Activated CD8-positive, alpha-beta memory T cell treated with anti-CD3 and anti-CD28 coated beads, Interleukin-2, amount 50 U/mL, for 1 hour (primary cell): ENCODE measurements at regions not wholly inside any gene's neighbourhood (a gene's known extent, or its start where the extent isn't known, plus 50 kb on each side); places are given as distances from the start of the nearest gene placed in this dataset.

Experiments used
- DNase-seq: peaks from one replicate; pipeline ENCODE4 v3.0.0-alpha.2; 2020; ENCODE audit errors: extremely low read depth

DNA sequence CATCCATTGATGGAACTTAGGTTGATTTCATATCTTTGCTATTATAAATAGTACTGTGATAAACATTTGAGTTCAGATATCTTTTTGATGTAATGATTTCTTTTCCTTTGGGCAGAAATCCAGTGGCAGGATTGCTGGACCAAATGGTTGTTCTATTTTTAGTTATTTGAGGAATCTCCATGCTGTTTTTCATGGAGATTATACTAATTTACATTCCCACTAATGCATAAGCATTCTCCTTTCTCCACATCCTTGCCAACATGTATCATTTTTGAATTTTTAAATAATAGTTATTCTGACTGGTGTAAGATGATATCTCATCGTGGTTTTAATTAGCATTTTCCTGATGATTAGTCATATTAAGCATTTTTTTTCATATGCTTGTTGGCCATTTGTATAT lies 144.0 kb upstream of the SUCLG2 start:
- no peak for DNase-seq

DNA sequence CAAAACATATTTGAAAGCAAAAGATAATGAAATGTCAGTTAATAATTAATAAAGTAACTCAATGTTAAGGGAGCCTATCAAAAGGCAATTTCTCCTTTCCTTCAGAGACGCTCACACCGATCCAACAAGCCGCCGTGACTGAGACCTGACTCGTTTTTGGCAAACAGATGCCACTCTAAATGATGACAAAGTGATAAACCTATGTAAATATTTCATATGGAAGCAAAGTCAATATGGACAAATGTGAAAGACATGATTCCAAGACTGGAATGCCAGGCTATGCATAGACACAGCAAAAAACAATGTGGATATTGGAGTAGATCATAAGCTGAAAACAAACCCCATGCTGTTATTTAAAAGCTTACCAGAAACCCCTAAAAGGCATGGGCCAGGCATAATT lies 137.2 kb upstream of the SUCLG2 start:
- DNase-seq = no peak

DNA sequence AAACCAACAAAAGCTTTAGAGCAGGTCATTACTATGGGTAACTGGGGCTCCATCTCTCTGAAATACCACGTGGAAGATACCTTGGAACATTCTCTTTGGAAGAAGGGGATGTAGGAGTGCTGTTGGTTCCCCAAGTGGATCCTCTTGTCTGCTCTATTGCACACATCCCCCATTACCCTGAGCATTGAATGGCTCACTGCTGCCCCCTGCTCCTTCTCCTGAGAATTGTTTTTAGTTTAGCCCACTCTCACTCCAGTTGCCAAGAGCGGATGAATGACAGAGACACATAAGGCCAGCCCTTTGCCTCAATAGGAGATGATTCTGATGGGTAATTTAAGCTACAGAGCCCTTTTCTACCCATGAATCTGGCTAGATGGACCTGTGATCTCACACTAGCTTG lies 135.6 kb upstream of the SUCLG2 start:
- DNase-seq = peak; percentile 12

DNA sequence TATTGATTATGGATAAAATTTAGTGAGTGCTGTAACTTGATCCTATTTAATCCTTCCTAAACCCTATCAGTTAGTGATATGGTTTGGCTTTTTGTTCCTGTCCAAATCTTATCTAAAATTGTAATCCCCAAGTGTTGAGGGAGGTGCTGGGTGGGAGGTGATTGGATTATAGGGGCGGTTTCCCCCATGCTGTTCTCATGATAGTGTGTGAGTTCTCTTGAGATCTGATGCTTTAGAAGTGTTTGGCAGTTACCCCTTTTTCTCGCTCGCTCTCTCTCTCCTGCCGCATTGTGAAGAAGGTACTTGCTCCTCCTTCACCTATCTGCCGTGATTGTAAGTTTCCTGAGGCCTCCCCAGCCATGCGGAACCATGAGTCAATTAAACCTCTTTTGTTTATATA lies 134.0 kb upstream of the SUCLG2 start:
- DNase-seq = no peak

DNA sequence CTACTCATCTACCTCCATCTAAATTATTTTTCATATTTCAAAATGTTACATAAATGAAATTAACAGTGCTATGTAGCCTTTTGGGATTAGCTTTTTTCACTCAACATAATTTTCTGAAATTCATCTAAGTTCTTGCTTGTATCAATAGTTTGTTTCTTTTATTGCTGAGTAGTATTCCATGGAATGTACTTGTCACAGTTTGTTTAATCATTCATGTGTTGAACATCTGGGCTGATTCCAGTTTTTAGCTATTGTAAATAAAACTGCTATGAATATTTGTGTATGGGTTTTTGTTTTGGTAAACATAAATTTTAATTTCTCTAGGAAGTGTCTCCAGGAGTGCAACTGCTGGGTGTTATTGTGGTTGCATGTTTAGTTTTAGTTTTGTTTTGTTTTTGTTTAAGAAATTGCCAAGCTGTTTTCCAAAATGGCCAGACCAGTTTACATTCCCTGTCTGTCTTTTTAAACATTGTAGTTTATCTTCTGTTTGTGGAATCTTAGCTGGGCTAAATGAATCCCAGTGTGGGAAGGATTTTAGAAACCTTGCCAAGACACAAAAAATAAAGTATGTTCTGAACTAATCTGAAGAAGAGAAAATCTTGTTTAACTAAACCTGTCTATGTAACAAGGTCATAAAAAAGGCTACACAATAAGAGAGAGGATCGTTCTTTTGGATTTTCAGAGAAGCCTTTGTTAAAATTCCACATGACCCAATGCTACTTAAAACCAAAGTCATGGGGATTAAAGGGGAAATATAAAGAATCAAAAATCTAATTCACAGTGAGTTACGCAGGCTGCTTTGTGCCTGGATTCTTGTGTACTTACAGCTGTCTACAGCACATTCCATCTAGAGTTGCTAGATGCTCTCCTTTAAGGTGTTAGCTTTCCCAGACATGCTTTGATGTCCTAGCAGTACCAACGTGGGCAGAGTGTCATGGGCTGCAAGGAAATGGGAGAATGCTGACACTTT lies 129.2 kb upstream of the SUCLG2 start:
- no peak for DNase-seq

DNA sequence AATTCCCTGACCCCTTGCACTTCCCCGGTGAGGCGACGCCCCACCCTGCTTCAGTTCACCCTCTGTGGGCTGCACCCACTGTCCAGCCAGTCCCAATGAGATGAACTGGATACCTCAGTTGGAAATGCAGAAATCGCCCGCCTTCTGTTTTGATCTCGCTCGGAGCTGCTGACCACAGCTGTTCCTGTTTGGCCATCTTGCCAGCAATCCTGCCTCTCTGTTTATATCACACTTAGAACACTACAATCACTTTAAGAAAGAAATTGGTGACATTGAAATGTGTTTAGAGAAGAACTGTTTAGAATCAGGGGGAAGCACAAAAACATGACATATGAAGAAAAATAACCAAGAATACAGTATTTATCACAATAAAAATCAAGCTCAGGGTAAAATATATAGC lies 127.5 kb upstream of the SUCLG2 start:
- DNase-seq = no peak

DNA sequence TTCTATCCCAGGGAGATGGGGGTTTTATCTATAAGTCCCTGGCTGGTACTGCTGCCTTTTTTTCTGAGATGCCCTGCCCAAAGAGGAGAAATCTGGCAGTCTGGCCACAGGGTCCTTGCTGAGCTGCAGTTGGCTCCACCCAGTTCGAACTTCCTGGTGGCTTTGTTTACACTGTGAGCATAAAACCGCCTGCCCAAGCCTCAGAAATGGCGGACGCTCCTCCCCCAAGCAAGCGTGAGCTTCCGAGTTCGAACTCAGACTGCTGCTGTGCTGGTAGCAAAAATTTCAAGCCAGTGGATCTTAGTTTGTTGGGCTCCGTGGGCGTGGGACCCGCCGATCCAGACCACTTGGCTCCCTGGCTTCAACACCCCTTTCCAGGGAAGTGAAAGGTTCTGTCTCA lies 126.8 kb upstream of the SUCLG2 start:
- no peak for DNase-seq

DNA sequence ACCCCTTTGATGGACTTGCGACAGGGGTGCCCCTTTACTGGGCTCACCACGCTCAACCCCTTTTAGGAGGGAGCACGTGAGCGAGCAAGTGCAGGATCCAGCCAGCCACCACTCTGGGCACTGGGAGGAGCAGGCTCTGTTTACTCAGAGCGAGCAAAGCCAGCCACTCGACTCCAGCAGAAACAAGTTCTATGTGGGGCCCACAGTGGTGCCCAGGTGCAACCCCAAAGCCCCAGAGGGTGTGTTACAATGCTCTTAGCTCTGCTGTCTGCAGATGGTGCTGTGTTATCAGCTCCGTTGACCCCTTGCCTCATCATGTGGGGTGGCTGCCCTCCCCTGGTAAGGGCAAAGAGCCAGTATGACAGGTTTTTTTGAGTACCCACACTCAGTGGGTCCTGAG lies 120.3 kb upstream of the SUCLG2 start:
- no peak for DNase-seq

DNA sequence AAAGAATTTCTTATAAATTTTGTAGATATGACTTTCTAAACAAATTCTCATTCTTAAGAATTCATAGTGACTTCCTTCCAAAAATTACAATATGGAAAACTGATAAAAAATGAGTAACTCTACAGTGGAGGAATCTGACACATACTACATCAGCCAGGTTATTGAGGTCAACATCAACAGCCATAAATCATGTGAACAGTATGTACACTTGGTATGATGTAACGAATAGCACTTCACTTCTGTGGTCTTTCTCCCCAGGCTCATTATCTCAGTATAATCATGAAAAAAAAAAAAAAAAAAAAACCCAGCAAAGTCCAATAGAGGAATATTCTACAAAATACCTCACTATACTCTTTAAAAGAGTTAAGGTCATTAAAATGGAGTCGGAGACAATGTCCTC lies 111.2 kb upstream of the SUCLG2 start:
- no peak for DNase-seq

DNA sequence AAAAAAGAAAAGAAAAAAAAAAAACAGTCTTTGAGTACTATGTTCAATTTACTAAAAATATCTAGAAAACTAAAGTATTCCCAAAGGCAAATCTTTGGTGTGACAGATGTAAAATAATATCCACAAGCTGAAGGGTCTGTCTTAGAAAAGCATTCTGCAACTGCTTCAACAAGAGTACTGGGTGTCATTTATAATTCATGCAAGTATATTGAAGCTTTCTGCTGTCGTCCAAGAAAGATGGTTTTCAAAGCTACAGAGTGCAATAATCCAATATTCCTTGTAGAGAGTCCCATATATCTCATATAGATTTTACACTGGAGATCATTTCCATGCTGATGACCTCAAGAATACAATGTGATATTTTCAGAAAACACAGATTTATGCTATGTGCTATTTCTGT lies 90.9 kb upstream of the SUCLG2 start:
- DNase-seq = no peak

DNA sequence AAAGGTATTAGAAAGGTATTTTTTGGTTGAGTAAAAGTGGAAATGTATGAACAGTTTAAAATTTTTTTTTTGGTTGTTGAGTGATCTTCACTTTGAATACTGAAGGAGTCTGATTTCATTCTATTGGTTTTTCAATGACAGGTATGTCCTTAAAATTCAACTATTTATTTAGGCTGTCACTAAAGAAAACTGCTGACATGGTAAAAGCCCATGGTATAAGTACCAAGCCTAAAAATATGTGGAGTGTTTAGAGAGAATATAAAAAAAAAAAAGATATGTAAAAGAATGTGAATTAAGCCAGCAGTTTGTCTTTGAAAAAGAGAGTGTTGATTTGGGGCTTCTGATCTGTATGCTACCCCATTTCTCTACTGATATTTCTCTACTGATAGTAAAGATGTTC lies 90.3 kb upstream of the SUCLG2 start:
- no peak for DNase-seq

DNA sequence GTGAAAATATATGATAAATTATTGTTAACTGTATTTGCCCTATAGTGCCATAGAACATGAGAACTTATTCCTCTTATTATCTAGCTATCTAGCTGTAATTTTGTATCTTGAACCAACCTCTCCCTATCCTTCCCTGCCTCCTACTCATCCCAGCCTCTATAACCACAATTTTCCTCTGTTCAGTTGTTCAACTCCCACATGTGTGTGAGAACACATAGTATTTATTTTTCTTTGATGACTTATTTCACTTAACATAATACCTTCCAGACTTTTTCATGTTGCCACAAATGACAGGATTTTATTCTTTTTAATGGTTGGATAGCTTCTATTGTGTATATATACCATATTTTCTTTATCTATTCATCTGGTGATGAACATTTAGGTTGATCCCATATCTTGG lies 85.4 kb upstream of the SUCLG2 start:
- no peak for DNase-seq

DNA sequence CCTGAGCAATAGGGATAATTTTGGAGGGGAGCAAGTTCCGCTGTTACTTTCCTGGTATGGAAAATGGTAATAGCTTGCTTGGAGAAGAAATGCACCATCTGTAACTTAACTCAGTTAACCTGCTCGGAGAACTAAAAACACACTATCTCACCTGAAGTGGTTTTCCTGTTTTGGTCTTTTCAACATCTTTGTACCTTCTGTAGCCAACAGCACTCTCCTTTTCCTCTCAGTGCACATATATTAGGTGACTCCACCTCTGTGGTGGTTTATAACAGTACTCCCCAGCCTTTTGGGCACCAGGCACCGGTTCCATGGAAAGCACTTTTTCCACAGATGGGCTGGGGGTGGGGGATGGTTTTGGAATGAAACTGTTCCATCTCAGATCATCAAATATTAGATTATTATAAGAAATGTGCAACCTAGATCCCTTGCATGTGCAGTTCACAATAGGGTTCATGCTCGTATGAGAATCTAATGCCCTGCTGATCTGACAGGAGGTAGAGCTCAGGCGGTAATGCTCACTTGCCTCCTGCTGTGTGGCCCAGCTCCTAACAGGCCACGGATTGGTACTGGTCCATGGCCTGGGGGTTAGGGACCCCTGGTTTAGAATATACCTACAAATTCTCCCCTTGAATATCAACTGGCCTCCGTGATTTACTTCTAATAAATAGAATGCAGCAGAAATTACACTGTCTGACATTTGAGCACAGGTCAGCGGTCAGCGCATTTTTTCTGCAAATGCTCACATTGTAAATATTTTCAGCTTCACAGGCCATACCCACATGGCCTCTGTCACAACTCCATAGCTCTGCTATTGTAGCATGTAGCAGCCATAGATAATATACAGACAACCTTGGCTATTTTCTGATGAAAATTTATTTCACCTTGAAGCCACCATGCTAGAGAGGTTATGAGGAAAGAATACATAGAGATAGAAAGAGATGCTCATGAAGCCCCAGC lies 83.8 kb upstream of the SUCLG2 start:
- no peak for DNase-seq

DNA sequence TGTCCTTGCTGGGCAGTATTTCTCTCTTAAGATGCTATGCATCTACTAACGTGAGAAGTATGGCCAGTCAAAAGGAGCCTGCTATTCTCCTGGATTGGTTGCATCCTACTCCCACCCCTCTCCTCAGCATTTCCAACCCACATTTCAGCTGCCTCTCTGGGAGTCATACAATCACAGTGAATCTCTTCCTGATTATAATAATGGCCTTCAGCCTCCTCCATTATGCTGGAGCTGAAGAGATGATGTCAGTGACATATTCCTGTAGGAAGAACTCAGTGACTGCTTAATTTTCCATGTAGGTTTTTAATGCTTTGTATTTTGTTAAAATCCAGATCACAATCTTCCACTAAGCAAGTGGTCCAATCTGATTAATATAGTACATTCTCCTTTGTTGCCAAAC lies 82.7 kb upstream of the SUCLG2 start:
- DNase-seq = no peak

DNA sequence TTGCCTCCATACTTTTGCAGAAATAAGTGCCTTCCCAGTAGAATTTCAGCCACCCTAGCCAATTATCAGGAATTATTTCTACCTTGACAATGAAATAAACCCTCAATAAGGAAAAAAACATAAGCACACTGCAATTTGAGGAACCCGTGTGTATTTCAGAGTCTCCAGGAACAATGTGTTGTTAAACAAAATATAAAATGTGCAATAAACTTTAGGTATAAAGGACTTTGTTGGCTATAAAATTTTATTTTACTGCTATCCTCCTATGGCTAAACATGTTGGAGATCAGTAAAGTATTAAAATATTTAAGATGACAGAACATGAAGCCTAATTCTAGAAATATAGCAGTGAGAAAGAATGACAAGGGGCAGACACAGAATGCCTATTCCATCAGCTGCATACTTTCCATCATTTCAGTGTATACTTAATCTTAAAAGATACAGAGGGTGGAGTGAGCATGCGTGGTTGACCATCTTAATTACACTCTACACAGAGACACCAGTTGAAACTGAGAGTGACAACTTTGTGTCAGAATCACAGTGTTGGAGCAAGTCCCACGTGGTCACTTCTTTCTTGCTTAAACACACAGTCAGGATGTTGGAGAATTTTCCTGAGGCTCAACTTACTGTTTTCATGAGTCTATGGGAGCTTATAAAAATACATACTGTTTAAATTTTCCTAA lies 79.0 kb upstream of the SUCLG2 start:
- no peak for DNase-seq

DNA sequence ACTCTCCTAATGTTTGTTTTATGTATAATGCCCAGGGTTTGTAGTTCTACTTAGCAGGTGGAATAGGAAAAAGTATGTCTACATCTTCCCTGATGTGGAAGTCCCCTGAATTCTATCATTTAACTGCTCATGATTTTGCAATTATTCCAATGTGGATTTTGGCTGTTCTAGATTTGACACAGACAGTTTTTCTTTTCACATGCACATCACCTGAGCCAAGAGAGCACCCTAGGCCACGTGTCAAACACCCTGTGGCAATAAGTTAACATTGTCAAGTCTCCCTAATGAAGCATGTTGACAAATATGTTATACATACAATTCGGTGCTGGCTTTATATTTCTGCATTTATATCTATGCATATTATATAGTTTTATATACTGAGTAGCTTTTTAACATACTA lies 70.0 kb upstream of the SUCLG2 start:
- DNase-seq = no peak

DNA sequence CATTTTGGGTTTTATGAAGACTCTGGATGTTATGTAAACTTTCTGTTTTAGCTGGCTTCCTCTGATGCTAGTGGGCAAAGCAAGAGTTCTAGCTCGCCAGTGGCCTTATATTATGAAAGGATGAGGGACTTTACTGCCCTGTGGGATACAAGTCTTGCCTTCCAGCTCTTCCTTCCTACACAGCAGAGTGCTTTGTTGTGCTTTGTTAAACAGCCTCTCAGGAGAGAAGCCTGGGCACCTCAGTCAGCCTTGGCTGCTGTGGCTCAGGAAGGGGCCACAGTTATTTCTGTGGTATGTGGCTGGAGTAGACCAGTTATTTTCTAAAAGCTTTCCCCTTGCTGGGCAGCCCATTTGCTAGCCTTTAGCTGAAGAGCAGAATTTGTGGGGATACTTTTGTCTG lies 69.5 kb upstream of the SUCLG2 start:
- DNase-seq = no peak

DNA sequence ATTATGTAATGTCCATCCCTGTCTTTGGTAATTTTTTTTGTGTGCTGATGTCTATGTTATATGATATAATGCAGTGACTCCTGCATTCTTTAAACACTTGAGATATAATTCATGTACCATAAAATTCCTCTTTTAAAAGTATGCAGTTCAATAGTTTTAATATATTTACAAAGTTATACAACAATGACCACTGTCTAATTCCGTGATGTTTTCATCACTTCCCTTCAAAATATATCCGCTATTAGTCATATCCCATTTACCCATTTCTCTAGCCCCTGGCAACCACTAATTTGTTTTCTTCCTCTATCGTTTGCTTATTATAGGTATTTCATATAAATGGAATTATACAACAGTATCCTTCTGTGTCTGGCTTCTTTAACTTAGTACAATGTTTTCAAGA lies 64.9 kb upstream of the SUCLG2 start:
- no peak for DNase-seq

DNA sequence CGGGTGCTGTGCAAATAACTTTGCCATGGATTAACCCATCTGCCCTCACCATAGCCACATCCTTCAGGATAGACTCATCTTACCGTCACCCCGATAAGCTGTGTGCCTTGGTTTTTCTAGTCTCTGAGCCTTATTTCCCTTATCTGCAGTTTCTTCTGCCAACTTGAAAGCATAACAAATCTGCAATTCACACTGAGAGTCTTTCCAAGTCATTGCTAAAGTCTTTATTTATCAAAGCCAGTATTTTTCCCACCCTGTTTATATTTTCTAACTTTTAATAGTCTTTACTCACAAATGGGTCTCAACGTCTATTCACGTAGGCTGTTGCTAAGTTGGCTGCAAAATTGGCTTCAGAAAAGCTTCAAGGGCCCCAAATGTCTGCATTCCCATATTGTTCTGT lies 61.6 kb upstream of the SUCLG2 start:
- no peak for DNase-seq

DNA sequence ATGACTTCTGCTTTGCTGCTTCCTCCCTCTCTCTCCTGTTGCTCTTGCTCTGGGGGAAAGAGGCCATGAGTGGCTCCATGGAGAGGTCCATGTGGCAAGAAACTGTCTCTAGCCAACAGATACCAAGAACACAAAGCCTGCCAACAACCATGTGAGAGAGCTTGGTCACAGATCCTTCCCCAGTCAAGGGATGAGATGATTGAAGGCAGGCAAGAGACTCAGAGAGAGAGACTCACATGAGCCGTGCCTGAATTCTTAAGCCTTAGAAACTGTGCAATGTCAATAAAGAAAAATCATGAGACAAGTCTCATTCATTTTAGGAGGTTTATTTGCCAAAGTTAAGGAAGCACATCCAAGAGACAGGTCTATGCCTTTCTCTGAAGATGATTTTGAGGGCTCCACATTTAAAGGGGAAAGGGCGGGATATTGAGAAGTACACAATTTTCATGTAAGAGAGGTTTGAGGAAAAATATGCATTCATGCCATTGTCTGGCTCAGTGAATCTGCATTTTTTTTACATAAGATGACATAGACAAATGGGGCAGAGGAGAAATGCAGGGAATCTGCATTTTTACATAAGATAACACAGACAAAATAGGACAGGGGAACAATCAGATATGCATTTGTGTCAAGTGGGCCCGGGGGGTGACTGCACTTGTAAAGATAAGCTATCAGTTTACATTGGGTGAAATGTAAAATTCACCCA lies 59.5 kb upstream of the SUCLG2 start:
- no peak for DNase-seq

DNA sequence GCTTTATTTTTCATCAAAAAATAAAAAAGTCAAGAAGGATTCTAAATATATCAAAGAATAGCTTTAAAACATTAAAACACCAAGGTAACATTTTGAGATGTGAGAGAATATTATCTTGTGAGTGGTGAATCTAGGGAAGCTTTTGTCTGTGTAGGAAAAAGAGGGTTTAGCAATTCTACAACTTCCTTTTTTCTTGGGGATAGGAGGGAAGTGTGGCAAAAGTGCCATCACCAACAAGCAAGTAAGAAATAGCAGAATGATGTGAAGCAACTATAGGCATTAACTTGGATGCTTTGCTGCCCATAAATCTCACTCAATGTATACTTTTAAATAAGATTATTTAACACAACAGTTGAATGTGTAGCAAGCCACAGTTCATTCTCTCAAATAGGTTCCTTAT lies 57.8 kb upstream of the SUCLG2 start:
- no peak for DNase-seq

DNA sequence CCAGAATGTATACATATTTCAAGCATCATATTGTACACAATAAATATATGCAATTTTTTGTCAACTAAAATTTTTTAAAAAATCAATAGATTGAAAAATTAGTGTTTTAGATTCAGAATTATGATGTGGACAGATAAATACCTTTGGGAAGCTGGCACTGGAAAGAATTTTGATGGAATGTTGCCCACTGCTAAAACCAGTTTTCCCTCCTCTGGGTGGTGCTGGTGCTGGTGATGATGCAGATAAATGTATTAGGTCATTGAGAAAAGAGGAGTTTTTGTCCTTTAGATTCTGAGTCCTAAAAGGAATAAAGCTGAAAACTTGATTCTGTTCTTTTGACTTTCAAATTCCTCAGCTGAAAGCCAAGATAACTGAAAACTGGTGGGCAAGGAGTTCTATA lies 56.0 kb upstream of the SUCLG2 start:
- DNase-seq = no peak
